Ishikawa (cell line): ENCODE measurements at regions not wholly inside any gene's neighbourhood (a gene's known extent, or its start where the extent isn't known, plus 50 kb on each side); places are given as distances from the start of the nearest gene placed in this dataset.

ENCODE experiments used
- CEBPB ChIP-seq: IDR thresholded peaks from 2 replicates; pipeline ENCODE4 v1.6.1; 2012
- CREB1 ChIP-seq: IDR thresholded peaks from 2 replicates; pipeline ENCODE4 v1.6.1; 2012; ENCODE audit warnings: low read depth
- EGR1 ChIP-seq: IDR thresholded peaks from 2 replicates; pipeline ENCODE4 v1.6.1; 2012
- EP300 ChIP-seq: IDR thresholded peaks from 2 replicates; pipeline ENCODE4 v1.6.1; 2012; ENCODE audit warnings: borderline replicate concordance
- FOXM1 ChIP-seq: IDR thresholded peaks from 2 replicates; pipeline ENCODE4 v1.6.1; 2012; ENCODE audit warnings: low read depth, borderline replicate concordance
- NFIC ChIP-seq: IDR thresholded peaks from 2 replicates; pipeline ENCODE4 v1.6.1; 2012
- RAD21 ChIP-seq: IDR thresholded peaks from 2 replicates; pipeline ENCODE4 v1.6.1; 2012; ENCODE audit warnings: low read depth
- TAF1 ChIP-seq: IDR thresholded peaks from 2 replicates; pipeline ENCODE4 v1.6.1; 2012; ENCODE audit warnings: low read depth, mild to moderate bottlenecking
- TCF12 ChIP-seq: IDR thresholded peaks from 2 replicates; pipeline ENCODE4 v1.6.1; 2012; ENCODE audit warnings: low read depth
- TEAD4 ChIP-seq: IDR thresholded peaks from 2 replicates; pipeline ENCODE4 v1.6.1; 2012
- USF1 ChIP-seq: IDR thresholded peaks from 2 replicates; pipeline ENCODE4 v1.6.1; 2012
- YY1 ChIP-seq: IDR thresholded peaks from 2 replicates; pipeline ENCODE4 v1.6.1; 2012; ENCODE audit warnings: low read depth
- ZBTB7A ChIP-seq: IDR thresholded peaks from 2 replicates; pipeline ENCODE4 v1.6.1; 2012; ENCODE audit warnings: low read depth
- TF ChIP-seq, protein P1 (sequence below): IDR thresholded peaks from 2 replicates; pipeline ENCODE4 v1.6.1; 2012
- TF ChIP-seq, protein P2 (sequence below): IDR thresholded peaks from 2 replicates; pipeline ENCODE4 v1.6.1; 2012; ENCODE audit warnings: low read depth, mild to moderate bottlenecking

- TF ChIP-seq EGR1 (no peak), TEAD4 (no peak), RAD21 (no peak), TAF1 (no peak), CEBPB (no peak), ZBTB7A (no peak), YY1 (no peak), FOXM1 (no peak), TCF12 (no peak), EP300 (no peak), NFIC (no peak), USF1 (no peak), CREB1 (no peak)
- TF ChIP-seq, protein P1, sequence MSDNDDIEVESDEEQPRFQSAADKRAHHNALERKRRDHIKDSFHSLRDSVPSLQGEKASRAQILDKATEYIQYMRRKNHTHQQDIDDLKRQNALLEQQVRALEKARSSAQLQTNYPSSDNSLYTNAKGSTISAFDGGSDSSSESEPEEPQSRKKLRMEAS = no peak
- TF ChIP-seq, protein P2, sequence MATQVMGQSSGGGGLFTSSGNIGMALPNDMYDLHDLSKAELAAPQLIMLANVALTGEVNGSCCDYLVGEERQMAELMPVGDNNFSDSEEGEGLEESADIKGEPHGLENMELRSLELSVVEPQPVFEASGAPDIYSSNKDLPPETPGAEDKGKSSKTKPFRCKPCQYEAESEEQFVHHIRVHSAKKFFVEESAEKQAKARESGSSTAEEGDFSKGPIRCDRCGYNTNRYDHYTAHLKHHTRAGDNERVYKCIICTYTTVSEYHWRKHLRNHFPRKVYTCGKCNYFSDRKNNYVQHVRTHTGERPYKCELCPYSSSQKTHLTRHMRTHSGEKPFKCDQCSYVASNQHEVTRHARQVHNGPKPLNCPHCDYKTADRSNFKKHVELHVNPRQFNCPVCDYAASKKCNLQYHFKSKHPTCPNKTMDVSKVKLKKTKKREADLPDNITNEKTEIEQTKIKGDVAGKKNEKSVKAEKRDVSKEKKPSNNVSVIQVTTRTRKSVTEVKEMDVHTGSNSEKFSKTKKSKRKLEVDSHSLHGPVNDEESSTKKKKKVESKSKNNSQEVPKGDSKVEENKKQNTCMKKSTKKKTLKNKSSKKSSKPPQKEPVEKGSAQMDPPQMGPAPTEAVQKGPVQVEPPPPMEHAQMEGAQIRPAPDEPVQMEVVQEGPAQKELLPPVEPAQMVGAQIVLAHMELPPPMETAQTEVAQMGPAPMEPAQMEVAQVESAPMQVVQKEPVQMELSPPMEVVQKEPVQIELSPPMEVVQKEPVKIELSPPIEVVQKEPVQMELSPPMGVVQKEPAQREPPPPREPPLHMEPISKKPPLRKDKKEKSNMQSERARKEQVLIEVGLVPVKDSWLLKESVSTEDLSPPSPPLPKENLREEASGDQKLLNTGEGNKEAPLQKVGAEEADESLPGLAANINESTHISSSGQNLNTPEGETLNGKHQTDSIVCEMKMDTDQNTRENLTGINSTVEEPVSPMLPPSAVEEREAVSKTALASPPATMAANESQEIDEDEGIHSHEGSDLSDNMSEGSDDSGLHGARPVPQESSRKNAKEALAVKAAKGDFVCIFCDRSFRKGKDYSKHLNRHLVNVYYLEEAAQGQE = no peak
Measured at GRCh38 chr9:93776873-93777272, 178.3 kb downstream of the BARX1 start.

DNA sequence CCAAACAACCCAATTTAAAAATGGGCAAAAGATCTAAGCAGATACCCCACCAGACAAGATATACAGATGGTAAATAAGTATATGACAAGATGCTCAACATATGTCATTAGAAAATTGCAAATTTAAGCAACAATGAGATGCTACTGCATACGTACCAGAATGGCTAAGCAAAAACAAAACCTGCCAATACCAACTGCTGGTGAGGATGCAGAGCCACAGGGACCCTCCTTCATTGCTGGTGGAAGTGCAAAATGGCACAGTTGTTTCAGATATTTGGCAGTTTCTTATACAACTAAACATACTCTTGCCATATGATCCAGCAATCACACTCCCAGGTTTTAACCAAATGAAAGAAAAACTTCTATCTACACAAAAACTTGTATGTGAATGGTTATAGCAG lies 178.9 kb downstream of the BARX1 start:
- no peak for TF ChIP-seq FOXM1
- TF ChIP-seq NFIC = no peak

DNA sequence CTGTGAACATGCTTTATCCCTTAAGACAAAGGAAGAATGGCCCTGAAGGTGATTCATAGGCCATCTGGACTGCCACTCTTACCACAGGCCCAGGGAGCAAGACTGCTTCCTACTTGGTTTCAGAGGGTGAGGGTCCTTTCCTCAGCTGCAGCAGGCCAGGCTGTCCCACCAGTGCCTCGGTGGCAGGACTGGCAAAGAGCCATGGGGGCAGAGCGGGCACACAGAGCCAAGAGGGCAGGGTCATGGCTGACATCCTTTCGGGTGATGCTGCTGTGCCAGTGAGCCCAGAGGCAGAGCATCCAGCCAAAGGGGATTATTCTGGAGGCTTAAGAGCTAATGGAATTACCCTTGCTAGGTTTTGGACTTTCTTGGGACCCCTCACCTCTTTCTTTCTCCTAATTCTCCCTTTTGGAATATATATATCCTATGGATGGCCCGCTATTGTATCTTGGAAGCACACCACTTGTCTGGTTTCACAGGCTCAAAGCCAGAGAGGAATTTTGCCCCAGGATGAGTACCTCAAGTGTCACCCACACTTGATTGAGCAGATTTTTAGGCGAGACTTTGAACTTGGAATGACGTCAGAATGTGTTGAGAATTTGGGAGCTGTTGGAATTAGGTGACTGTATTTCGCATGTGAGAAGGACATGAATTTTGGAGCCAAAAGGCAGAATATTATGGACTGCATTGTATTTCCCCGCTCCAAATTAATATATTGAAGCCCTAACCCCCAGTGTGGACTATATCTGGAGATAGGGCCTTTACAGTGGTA lies 180.6 kb downstream of the BARX1 start:
- TF ChIP-seq, protein P2 = no peak
- TF ChIP-seq CREB1 (no peak), EGR1 (no peak), TAF1 (no peak), NFIC (no peak), TCF12 (no peak), USF1 (no peak), TEAD4 (no peak)
- TF ChIP-seq, protein P1 = no peak

- TF ChIP-seq EGR1 = no peak
- no peak for TF ChIP-seq ZBTB7A
- TF ChIP-seq YY1 = no peak
- no peak for TF ChIP-seq CREB1
- TF ChIP-seq RAD21 = no peak
- no peak for TF ChIP-seq EP300
- TF ChIP-seq, protein P1 = no peak
- no peak for TF ChIP-seq FOXM1
- no peak for TF ChIP-seq CEBPB
- no peak for TF ChIP-seq TEAD4
- no peak for TF ChIP-seq TCF12
- TF ChIP-seq NFIC = no peak
- TF ChIP-seq, protein P2 = no peak
- no peak for TF ChIP-seq TAF1
- TF ChIP-seq USF1 = no peak
Measured at GRCh38 chr9:93771276-93771675, 183.9 kb downstream of the BARX1 start.
